ENCODE measurements at regions not wholly inside any gene's neighbourhood (a gene's known extent, or its start where the extent isn't known, plus 50 kb on each side); places are given as distances from the start of the nearest gene placed in this dataset.

GRCh38 chr6:93779086-93779841 lies 359.9 kb upstream of the EPHA7 start:
- H3K9me3 ChIP-seq: no peaks in the 10 kb centered on the region
- no peak for TF ChIP-seq CTCF (IDR thresholded peaks at IDR 0.05)
- no peak overlapping the region for H3K4me3 ChIP-seq
- no peaks in the 10 kb centered on the region for H3K4me1 ChIP-seq
- H3K27ac ChIP-seq: no peak overlapping the region
- peak; percentile 62 for ATAC-seq
- H3K27me3 ChIP-seq: no peaks in the 10 kb centered on the region
- intact Hi-C loops (cut with DNase I): no loop called here
- no peaks in the 10 kb centered on the region for H3K36me3 ChIP-seq
- DNase-seq: peak in 1 of 4 donors; percentile 21

- no peaks in the 10 kb centered on the region for H3K36me3 ChIP-seq
- H3K27me3 ChIP-seq: no peaks in the 10 kb centered on the region
- no peak for TF ChIP-seq CTCF (IDR thresholded peaks at IDR 0.05)
- no peaks in the 10 kb centered on the region for H3K9me3 ChIP-seq
- H3K4me1 ChIP-seq: no peaks in the 10 kb centered on the region
- H3K4me3 ChIP-seq: no peak overlapping the region
- intact Hi-C loops (cut with DNase I): no loop called here
- H3K27ac ChIP-seq: no peak overlapping the region
- ATAC-seq (no peak), DNase-seq (no peak)
Observed at GRCh38 chr6:93759190-93759589, 339.8 kb upstream of the EPHA7 start.

GRCh38 chr6:93751969-93752368 lies 332.6 kb upstream of the EPHA7 start:
- intact Hi-C loops (cut with DNase I): no loop called here
- Histone ChIP-seq H3K4me1 (no peaks in the 10 kb centered on the region), H3K27ac (no peak overlapping the region), H3K9me3 (no peaks in the 10 kb centered on the region), H3K36me3 (no peaks in the 10 kb centered on the region), H3K27me3 (no peaks in the 10 kb centered on the region), H3K4me3 (no peak overlapping the region)
- ATAC-seq (no peak), DNase-seq (no peak)
- no peak for TF ChIP-seq CTCF (IDR thresholded peaks at IDR 0.05)

- Histone ChIP-seq H3K36me3 (no peaks in the 10 kb centered on the region), H3K4me3 (no peak overlapping the region), H3K9me3 (no peaks in the 10 kb centered on the region), H3K4me1 (no peaks in the 10 kb centered on the region), H3K27ac (no peak overlapping the region), H3K27me3 (no peaks in the 10 kb centered on the region)
- ATAC-seq: no peak
- DNase-seq: no peak
- no peak for TF ChIP-seq CTCF (IDR thresholded peaks at IDR 0.05)
- intact Hi-C loops (cut with DNase I): no loop called here
Observed at GRCh38 chr6:93749930-93750329, 330.6 kb upstream of the EPHA7 start.

- no peak for TF ChIP-seq CTCF (IDR thresholded peaks at IDR 0.05)
- no peaks in the 10 kb centered on the region for H3K4me1 ChIP-seq
Observed at GRCh38 chr6:93749191-93749590, 329.8 kb upstream of the EPHA7 start.

More at GRCh38 chr6:93749191-93749590, 329.8 kb upstream of the EPHA7 start:
- no peak overlapping the region for H3K27ac ChIP-seq
- no peaks in the 10 kb centered on the region for H3K27me3 ChIP-seq
- intact Hi-C loops (cut with DNase I): no loop called here
- no peak overlapping the region for H3K4me3 ChIP-seq
- DNase-seq (no peak), ATAC-seq (no peak)
- H3K9me3 ChIP-seq: no peaks in the 10 kb centered on the region
- H3K36me3 ChIP-seq: no peaks in the 10 kb centered on the region
